Esophagus muscularis mucosa (tissue), 4 donors: ENCODE measurements at regions not wholly inside any gene's neighbourhood (a gene's known extent, or its start where the extent isn't known, plus 50 kb on each side); places are given as distances from the start of the nearest gene placed in this dataset.

Experiments
- DNase-seq: peaks from one replicate; pipeline ENCODE4 v3.0.0-alpha.2; 2017; ENCODE audit errors: extremely low spot score
- H3K27ac ChIP-seq, 4 donors: fragments of 200-600 bp; sonication (generic); replicated peaks in 1 of 4; 1 replicate in 3 of 4; 2 replicates in 1 of 4; pipeline ENCODE4 v1.5.1; 2016 to 2019; ENCODE audit warnings: mild to moderate bottlenecking in 1 of 4
- H3K27me3 ChIP-seq, 4 donors: fragments of 200-600 bp; sonication (generic); one replicate each; pipeline versions ENCODE4 v1.5.1 to v1.6.0; 2016 to 2019
- H3K36me3 ChIP-seq, 4 donors: fragments of 200-600 bp; sonication (generic); one replicate each; pipeline ENCODE4 v1.5.1; 2016 to 2019
- H3K4me1 ChIP-seq, 4 donors: fragments of 200-600 bp; sonication (generic); one replicate each; pipeline ENCODE4 v1.5.1; 2016 to 2019
- H3K4me3 ChIP-seq, 4 donors: fragments of 200-600 bp; sonication (generic); 1 replicate in 2 of 4; 2 replicates in 2 of 4; pipeline ENCODE4 v1.5.1; 2016 to 2019; ENCODE audit warnings: mild to moderate bottlenecking in 4 of 4, moderate library complexity in 1 of 4
- H3K9me3 ChIP-seq, 4 donors: fragments of 200-600 bp; sonication (generic); 1 replicate in 3 of 4; 2 replicates in 1 of 4; pipeline ENCODE4 v1.5.1; 2016 to 2019
- EP300 ChIP-seq: sonication (generic); formaldehyde crosslinking; IDR thresholded peaks from one replicate; pipeline ENCODE4 v1.6.1; 2017; ENCODE audit warnings: antibody characterized with exemption
- POLR2A ChIP-seq: fragments of 450-650 bp; IDR thresholded peaks from one replicate; pipeline ENCODE4 v1.6.1; 2017; ENCODE audit warnings: antibody characterized with exemption, moderate library complexity, mild to moderate bottlenecking, low read depth
- POLR2AphosphoS5 ChIP-seq, 2 donors: sonication (generic); formaldehyde crosslinking; IDR thresholded peaks; one replicate each; pipeline ENCODE4 v1.6.1; 2017; ENCODE audit warnings: antibody characterized with exemption in 2 of 2
- WGBS: methylation state at CpG from one replicate; pipeline ENCODE4 v1.1.5; 2018; 5-methylcytosine and 5-hydroxymethylcytosine counted together
- intact Hi-C: fragments of 100-400 bp; cut with DNase I; formaldehyde crosslinking; loops from one replicate; pipeline ENCODE4 v1.15.1; 2023
- TF ChIP-seq, protein P1 (sequence below), 3 experiments: fragments of 200-600 bp in 2 of 3; fragments of 450-650 bp in 1 of 3; sonication (generic) in 2 of 3; IDR thresholded peaks; one replicate each; pipeline ENCODE4 v1.5.1; 2017 to 2019; ENCODE audit warnings: antibody characterized with exemption in 3 of 3, mild to moderate bottlenecking in 2 of 3, moderate library complexity in 1 of 3

DNA sequence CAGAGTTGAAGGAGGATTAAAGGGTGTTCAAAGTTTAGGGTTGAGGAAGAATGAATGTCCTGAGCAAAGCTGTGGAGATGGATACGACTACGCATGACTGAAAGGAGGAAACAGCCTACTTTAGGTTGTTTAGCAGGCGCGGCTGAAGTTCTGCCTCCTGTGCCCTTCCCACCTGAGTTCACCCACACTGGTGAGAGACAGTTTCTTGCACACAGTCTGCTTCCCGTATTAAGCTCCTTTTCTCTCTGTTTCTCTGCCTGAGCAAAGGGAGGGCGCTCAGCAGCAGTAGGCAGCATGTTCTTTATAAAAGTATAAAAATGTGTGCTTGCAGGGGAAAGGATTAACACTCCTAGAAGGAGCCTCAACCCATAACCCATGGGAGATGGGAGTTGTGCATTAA is 224.0 kb upstream of the SMARCA2 start:
- Histone ChIP-seq H3K4me3 (no peak overlapping the region), H3K36me3 (no peaks in the 10 kb centered on the region), H3K9me3 (no peaks in the 10 kb centered on the region), H3K27me3 (no peaks in the 10 kb centered on the region), H3K4me1 (no peaks in the 10 kb centered on the region), H3K27ac (no peak overlapping the region)
- WGBS: 94% methylated on average over 6 of the region's 6 CpGs
- intact Hi-C loops: no loop called here
- TF ChIP-seq POLR2A (no peak), POLR2AphosphoS5 (IDR thresholded peaks at IDR 0.05) (no peak), EP300 (no peak)
- TF ChIP-seq, protein P1, sequence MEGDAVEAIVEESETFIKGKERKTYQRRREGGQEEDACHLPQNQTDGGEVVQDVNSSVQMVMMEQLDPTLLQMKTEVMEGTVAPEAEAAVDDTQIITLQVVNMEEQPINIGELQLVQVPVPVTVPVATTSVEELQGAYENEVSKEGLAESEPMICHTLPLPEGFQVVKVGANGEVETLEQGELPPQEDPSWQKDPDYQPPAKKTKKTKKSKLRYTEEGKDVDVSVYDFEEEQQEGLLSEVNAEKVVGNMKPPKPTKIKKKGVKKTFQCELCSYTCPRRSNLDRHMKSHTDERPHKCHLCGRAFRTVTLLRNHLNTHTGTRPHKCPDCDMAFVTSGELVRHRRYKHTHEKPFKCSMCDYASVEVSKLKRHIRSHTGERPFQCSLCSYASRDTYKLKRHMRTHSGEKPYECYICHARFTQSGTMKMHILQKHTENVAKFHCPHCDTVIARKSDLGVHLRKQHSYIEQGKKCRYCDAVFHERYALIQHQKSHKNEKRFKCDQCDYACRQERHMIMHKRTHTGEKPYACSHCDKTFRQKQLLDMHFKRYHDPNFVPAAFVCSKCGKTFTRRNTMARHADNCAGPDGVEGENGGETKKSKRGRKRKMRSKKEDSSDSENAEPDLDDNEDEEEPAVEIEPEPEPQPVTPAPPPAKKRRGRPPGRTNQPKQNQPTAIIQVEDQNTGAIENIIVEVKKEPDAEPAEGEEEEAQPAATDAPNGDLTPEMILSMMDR (IDR thresholded peaks at IDR 0.05): no peak
- no peak for DNase-seq

DNA sequence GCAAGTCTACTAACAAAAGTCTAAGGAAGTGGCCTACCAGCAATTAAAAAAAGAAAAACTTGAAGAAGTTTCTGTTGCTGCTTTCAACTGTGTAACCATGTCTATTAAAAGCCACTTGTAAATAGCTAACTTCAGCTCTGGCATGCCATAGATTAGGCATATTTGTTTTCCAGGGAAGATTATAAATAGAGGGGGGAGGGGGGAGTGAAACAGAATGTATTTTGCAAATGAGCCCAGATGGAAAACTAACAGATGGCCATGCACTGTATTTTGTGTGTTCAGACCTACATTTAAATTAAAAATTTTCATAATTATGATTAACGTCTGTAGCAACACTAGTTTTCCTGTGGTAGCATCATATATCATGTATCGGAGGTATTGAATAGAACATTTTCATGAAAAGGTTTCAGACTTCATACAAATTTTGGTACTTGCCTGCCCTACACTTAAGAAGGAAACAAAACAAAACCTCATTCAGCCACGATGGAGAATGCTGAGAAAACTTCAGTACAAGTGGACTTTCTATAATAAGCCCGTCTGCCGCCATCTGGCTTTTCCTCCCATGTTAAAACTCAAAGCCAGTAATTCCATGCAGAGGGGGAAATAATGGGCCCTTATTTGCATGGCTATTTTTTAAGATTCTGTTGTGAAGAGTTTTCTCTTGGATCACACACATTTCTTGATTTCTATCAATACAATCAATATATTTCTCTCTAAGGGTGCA is 220.4 kb upstream of the SMARCA2 start:
- WGBS: 84% methylated on average over 5 of the region's 5 CpGs
- DNase-seq: no peak
- TF ChIP-seq POLR2AphosphoS5 (IDR thresholded peaks at IDR 0.05): no peak
- TF ChIP-seq, protein P1 (IDR thresholded peaks at IDR 0.05): no peak
- TF ChIP-seq EP300: no peak
- no peak for TF ChIP-seq POLR2A
- Histone ChIP-seq H3K36me3 (no peaks in the 10 kb centered on the region), H3K27ac (no peak overlapping the region), H3K27me3 (no peaks in the 10 kb centered on the region), H3K9me3 (no peaks in the 10 kb centered on the region), H3K4me3 (no peak overlapping the region), H3K4me1 (no peaks in the 10 kb centered on the region)
- intact Hi-C loops: no loop called here

DNA sequence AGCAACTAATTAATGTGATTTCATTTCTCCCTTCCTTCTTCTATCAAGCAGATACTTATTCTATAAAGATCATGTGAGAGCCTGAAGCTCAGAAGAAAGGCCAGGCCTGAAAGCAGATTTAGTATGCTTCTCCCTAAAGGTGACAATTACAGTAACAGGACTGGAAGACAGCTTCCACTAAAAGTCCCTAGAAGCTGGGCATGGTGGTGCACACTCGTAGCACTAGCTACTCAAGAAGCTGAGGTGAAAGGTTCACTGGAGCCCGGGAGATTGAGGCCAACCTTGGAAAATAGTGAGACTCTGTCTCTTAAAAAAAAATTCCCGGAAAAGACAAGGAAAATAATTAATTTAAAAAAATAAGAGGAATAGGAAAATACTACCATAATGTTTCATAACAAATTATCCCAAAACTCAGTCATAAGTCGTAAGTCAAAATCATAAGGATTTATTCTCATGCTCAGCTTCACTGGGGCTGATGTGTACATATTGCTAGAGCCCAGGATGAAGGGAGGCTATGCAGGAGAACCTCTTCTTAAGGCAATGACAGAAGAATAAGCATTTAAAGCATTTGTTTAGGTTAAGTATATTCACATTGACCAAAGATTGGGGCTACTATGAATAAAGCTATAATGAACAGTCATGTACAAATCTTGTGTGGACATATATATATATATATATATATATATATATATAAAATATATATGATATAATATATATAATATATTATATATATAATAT is 210.8 kb upstream of the SMARCA2 start:
- intact Hi-C loops: no loop called here
- DNase-seq: no peak
- H3K27me3 ChIP-seq: no peaks in the 10 kb centered on the region
- H3K4me1 ChIP-seq: no peaks in the 10 kb centered on the region
- H3K9me3 ChIP-seq: no peaks in the 10 kb centered on the region
- no peak overlapping the region for H3K27ac ChIP-seq
- no peaks in the 10 kb centered on the region for H3K36me3 ChIP-seq
- no peak for TF ChIP-seq POLR2AphosphoS5 (IDR thresholded peaks at IDR 0.05)
- TF ChIP-seq EP300: no peak
- TF ChIP-seq, protein P1 (IDR thresholded peaks at IDR 0.05): no peak
- TF ChIP-seq POLR2A: no peak
- no peak overlapping the region for H3K4me3 ChIP-seq
- 93% methylated on average over 4 of the region's 4 CpGs for WGBS

DNA sequence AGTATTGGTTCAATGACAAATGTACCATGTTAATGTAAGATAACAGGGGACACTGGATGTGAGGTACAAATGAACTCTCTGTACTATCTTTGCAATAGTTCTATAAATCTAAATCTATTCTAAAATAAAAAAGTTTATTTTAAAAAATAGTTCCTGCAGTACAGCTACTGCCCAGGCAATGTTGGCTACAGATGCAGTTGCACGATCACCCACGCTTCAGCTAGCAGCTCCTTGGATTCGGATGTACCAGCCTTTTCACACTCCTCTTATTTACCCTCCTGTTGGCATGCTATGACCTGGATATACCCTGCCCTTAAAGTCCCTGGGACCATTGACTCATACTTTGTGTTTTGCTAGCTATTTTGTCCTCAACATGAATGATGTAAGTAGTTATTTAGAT is 185.4 kb upstream of the SMARCA2 start:
- TF ChIP-seq EP300 (no peak), POLR2AphosphoS5 (IDR thresholded peaks at IDR 0.05) (no peak), POLR2A (no peak)
- TF ChIP-seq, protein P1 (IDR thresholded peaks at IDR 0.05): no peak
- no peaks in the 10 kb centered on the region for H3K27me3 ChIP-seq
- intact Hi-C loops: no loop called here
- H3K4me3 ChIP-seq: no peak overlapping the region
- DNase-seq: no peak
- no peaks in the 10 kb centered on the region for H3K4me1 ChIP-seq
- no peaks in the 10 kb centered on the region for H3K36me3 ChIP-seq
- no peak overlapping the region for H3K27ac ChIP-seq
- no peaks in the 10 kb centered on the region for H3K9me3 ChIP-seq
- 83% methylated on average over 3 of the region's 3 CpGs for WGBS
